Esophagus muscularis mucosa (tissue), 3 donors: ENCODE measurements at regions not wholly inside any gene's neighbourhood (a gene's known extent, or its start where the extent isn't known, plus 50 kb on each side); places are given as distances from the start of the nearest gene placed in this dataset.

Experiments
- CTCF ChIP-seq, 3 experiments: fragments of 200-600 bp in 2 of 3; fragments of 450-650 bp in 1 of 3; sonication (generic) in 2 of 3; IDR thresholded peaks; one replicate each; pipeline ENCODE4 v1.5.1; 2017 to 2019; ENCODE audit warnings: antibody characterized with exemption in 3 of 3, mild to moderate bottlenecking in 2 of 3, moderate library complexity in 1 of 3
- POLR2A ChIP-seq: fragments of 450-650 bp; IDR thresholded peaks from one replicate; pipeline ENCODE4 v1.6.1; 2017; ENCODE audit warnings: antibody characterized with exemption, moderate library complexity, mild to moderate bottlenecking, low read depth

GRCh38 chr3:31008994-31009393, 114.5 kb upstream of the GADL1 start:
- no peak for TF ChIP-seq CTCF (IDR thresholded peaks at IDR 0.05)
- TF ChIP-seq POLR2A: no peak
